Fibroblast of the aortic adventitia (primary cell): ENCODE measurements at regions not wholly inside any gene's neighbourhood (a gene's known extent, or its start where the extent isn't known, plus 50 kb on each side); places are given as distances from the start of the nearest gene placed in this dataset.

Source experiments
- DNase-seq: peaks from one replicate; pipeline ENCODE4 v3.0.0-alpha.2; 2010; ENCODE audit warnings: low read depth
- H3K4me3 ChIP-seq: 2 replicates; pipeline ENCODE4 v1.5.1; 2011; ENCODE audit warnings: low read depth, mild to moderate bottlenecking, control low read depth, low read length, moderate library complexity
- TF ChIP-seq, protein P1 (sequence below): IDR thresholded peaks from 2 replicates; pipeline ENCODE4 v1.5.1; 2011; ENCODE audit warnings: mild to moderate bottlenecking, low read length, control low read depth, inconsistent platforms; ENCODE audit not compliant: insufficient read depth

DNA sequence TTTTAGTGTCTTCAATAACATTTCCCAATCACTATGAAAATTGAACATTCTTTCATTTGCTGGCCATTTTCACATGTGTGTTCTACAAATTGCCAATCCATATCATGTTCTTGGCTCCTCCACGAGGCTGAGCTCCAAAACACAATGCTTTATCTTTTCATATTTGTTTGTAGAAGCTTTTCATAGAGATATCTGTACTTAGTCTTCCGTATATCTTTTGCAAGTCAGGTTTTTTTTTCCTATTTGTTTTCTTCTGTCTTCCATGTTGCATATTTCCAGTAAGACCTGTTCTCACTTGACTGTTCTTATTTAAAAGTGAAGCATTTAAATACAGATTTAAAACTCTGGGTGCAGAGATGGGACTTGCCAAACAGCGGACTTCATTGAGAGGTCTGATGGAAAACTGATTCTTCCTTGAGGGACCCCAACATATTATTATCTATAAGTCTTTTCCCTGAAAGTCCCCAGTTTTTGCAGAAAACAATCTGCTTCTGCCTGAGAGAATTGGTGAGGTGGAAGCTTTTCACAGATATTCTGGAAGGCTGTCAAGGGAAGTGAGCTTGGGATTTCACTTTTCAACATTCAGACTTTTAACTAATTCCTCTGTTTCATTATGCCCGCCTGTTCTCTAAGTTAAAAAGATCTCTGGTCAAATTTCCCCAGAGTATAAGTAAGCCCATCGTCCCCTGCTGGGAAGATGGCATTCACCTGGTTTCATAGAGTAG lies 77.8 kb upstream of the KCNMB2 start:
- no peak overlapping the region for H3K4me3 ChIP-seq
- TF ChIP-seq, protein P1, sequence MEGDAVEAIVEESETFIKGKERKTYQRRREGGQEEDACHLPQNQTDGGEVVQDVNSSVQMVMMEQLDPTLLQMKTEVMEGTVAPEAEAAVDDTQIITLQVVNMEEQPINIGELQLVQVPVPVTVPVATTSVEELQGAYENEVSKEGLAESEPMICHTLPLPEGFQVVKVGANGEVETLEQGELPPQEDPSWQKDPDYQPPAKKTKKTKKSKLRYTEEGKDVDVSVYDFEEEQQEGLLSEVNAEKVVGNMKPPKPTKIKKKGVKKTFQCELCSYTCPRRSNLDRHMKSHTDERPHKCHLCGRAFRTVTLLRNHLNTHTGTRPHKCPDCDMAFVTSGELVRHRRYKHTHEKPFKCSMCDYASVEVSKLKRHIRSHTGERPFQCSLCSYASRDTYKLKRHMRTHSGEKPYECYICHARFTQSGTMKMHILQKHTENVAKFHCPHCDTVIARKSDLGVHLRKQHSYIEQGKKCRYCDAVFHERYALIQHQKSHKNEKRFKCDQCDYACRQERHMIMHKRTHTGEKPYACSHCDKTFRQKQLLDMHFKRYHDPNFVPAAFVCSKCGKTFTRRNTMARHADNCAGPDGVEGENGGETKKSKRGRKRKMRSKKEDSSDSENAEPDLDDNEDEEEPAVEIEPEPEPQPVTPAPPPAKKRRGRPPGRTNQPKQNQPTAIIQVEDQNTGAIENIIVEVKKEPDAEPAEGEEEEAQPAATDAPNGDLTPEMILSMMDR = no peak
- DNase-seq = no peak

DNA sequence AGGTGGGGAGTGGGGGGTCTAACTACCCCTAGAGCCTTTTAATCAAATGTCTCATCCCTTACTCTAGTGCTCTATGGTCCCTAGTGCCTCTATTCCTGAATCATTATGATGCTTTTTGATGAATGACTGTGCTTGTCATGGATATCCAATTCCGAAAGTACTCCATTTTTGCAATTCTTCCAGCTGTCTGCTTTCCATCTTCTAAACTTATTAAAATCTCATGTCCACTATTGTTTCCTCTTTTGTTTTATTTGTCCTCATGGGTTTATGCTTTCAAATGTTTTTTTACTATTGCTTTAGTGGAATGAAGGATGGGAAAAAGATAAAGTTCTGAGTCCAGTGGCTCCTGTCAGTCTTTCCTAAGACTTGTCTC lies 77.2 kb upstream of the KCNMB2 start:
- no peak for DNase-seq
- TF ChIP-seq, protein P1 = no peak
- H3K4me3 ChIP-seq = no peak overlapping the region

DNA sequence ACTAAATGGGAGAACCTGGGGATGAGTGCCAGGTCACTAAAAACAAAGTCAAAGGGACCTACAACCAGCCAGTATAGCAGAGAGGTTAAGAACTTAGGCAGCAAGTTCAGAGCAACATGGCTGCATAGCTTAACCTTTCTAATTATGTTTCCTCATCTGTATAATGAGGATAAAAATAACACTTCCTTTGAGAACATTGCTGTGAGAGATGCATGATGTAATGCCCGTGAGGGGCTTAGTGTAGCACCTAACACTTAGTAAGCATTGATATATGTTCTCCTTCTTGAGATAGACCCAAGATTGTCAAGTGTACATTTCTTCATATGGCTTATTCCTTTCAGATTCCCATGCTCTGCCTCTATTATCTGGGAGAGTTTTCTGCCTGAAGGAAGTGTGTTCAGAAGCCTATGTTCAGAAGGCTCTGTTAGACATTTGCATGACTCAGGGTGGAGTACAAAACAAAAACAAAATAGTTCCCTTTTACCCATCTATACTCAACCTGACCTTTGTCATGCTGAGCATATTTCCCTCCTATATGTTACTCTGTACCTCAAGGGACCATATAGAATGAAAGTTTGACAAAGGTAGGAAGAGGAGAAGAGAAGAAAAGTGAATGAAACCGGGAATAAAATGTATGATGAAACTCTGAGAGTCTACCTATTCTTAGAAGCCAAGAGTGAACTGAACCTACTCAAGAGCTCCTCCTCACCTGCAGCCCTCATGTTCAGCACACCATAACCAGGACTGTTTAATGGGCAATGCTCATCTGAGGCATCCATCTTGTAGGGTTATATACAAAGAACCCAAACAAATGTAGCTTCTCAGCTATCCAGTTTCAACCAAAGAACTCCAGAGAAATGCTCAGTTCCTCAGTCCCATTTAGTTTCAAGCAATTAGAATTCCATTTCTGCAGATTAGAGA lies 70.7 kb upstream of the KCNMB2 start:
- no peak overlapping the region for H3K4me3 ChIP-seq
- no peak for DNase-seq
- TF ChIP-seq, protein P1 = no peak

DNA sequence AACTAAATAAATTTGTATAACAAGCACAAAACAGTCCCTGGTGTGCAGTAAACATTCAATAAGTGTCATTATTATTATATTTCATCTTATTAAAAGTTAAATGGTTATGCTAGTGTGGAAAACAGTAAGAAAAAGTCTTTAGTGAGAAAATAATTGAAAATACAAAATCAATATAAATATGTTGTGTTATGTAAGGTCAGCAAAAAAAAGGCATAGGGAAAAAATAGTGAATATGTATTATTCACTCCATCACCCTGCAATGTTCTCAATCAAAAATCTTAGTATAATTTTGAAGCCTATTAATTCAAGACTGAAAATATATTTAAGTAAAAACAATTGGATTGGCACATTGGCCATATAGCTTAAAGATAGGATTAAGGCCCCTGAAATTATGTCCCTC lies 63.3 kb upstream of the KCNMB2 start:
- H3K4me3 ChIP-seq = no peak overlapping the region
- DNase-seq = no peak
- TF ChIP-seq, protein P1 = no peak

DNA sequence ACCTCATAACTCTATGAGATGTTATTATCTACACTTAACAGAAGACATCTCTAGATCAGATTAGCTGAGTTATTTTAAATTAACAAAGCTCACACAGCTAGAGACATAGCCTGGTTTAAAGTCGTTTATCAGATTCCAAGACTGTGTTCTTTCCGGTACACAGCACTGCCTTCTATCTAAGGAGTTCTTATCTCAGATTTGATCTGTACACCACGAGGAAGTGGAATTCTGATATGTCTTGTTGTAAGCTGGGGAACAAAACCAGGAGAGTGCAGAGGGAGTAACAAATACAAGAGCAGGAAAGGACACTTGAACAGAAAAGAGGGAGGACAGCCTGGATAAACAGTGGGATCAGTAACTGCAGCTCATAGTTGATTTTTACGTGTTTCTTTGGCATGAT lies 61.7 kb upstream of the KCNMB2 start:
- TF ChIP-seq, protein P1 = no peak
- no peak overlapping the region for H3K4me3 ChIP-seq
- DNase-seq = no peak

DNA sequence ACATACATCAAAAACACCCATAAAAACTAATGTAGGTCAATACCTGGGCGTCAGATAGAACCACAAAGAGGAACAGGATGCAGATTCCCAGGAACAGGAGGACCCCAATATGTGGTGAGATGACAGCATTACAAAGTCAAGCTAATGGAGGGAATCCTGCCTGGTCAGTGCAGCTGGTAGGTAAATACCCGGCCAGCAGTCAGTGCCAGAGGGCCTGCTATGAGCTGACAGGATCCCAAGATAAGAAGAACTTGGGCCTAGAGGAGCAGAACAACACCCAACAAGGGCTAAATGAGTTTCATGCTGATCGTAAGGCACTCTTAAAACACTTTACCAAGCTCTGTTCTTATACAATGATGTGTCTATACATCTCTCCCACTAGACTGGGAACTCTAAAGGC lies 61.2 kb upstream of the KCNMB2 start:
- TF ChIP-seq, protein P1 = no peak
- no peak for DNase-seq
- H3K4me3 ChIP-seq = no peak overlapping the region
